ENCODE measurements at regions not wholly inside any gene's neighbourhood (a gene's known extent, or its start where the extent isn't known, plus 50 kb on each side); places are given as distances from the start of the nearest gene placed in this dataset.

DNA sequence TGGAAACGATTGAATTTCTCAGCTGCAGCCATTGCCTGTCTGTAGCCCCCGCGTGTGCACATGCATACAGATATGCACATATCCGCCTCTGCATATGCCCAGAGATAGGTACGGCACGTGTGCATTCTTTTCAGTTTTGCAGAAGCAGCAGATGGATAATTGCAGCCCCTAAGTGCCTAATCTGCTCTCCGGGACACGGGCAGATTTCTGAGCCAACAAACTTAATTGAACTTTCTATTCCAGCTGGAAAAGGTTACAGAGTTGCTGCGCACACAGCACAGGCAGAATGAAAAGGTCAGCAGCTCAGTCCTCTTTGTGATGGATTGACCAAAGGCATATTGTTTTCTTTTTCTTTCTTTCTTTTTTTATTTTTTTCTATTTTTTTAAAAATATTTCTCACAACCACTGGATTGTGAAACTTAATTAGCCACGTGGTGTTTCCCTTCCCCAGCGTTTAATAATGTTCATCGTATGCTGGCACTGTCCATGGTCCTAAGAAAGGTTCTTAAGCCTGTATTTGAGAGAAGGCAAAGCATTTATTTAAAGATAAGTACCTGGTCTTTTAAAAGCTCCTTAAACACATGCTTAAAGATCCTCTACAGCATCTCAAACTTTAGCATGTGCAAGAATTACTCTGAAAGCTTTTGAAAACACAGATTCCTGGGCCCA lies 270.2 kb upstream of the BRINP1 start:
- Histone ChIP-seq H3K9me3 (ENCODE audit: control insufficient read depth, insufficient read depth, low read length) (no peaks in the 10 kb centered on the region), H3K4me3 (ENCODE audit: low read length) (no peak overlapping the region), H3K4me1 (ENCODE audit: control insufficient read depth, low read length) (no peaks in the 10 kb centered on the region), H3K4me2 (ENCODE audit: low read length) (no peak overlapping the region), H3K27ac (ENCODE audit: low read depth, low read length) (no peak overlapping the region), H3K36me3 (ENCODE audit: control insufficient read depth, low read length) (no peaks in the 10 kb centered on the region), H3F3A (ENCODE audit: control insufficient read depth, insufficient read depth) (no peaks in the 10 kb centered on the region), H3K9me2 (replicated peaks; ENCODE audit: control insufficient read depth, low read length) (no peaks in the 10 kb centered on the region), H4K20me1 (ENCODE audit: control insufficient read depth, insufficient read depth, low read depth, low read length) (no peaks in the 10 kb centered on the region), H3K27me3 (ENCODE audit: control insufficient read depth, low read length) (no peaks in the 10 kb centered on the region), H3K79me2 (ENCODE audit: control insufficient read depth, low read length) (no peaks in the 10 kb centered on the region)
- TF ChIP-seq, protein P1, sequence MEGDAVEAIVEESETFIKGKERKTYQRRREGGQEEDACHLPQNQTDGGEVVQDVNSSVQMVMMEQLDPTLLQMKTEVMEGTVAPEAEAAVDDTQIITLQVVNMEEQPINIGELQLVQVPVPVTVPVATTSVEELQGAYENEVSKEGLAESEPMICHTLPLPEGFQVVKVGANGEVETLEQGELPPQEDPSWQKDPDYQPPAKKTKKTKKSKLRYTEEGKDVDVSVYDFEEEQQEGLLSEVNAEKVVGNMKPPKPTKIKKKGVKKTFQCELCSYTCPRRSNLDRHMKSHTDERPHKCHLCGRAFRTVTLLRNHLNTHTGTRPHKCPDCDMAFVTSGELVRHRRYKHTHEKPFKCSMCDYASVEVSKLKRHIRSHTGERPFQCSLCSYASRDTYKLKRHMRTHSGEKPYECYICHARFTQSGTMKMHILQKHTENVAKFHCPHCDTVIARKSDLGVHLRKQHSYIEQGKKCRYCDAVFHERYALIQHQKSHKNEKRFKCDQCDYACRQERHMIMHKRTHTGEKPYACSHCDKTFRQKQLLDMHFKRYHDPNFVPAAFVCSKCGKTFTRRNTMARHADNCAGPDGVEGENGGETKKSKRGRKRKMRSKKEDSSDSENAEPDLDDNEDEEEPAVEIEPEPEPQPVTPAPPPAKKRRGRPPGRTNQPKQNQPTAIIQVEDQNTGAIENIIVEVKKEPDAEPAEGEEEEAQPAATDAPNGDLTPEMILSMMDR (IDR thresholded peaks at IDR 0.05; ENCODE audit: low read depth, low read length, poor library complexity, severe bottlenecking), result no peak
- no peak for TF ChIP-seq EZH2phosphoT487 (IDR thresholded peaks at IDR 0.05; ENCODE audit: borderline replicate concordance, low read length)

DNA sequence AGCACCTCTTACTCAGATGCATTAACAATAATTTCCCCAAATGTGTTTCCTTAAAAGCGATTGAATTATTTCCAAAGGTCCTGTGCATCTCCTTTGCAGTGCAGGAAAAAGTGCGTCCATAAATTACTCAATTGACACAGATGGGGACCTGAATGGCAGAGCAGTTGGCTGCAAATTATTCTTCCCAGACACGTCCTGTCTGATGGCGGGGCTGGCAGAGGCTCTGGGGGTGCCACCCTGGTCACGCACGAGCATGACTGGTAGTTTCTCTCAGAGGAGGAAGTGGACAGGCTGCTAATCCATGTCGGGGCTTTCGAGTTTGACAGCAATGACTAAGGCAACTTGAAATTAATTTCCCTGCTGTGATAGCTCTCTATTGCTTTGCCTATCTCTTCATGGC lies 264.8 kb upstream of the BRINP1 start:
- Histone ChIP-seq H3K4me1 (ENCODE audit: control insufficient read depth, low read length) (no peaks in the 10 kb centered on the region), H4K20me1 (ENCODE audit: control insufficient read depth, insufficient read depth, low read depth, low read length) (no peaks in the 10 kb centered on the region), H3K36me3 (ENCODE audit: control insufficient read depth, low read length) (no peaks in the 10 kb centered on the region), H3K27me3 (ENCODE audit: control insufficient read depth, low read length) (no peaks in the 10 kb centered on the region), H3K9me2 (replicated peaks; ENCODE audit: control insufficient read depth, low read length) (no peaks in the 10 kb centered on the region), H3K9me3 (ENCODE audit: control insufficient read depth, insufficient read depth, low read length) (no peaks in the 10 kb centered on the region), H3K79me2 (ENCODE audit: control insufficient read depth, low read length) (no peaks in the 10 kb centered on the region), H3K27ac (ENCODE audit: low read depth, low read length) (no peak overlapping the region), H3K4me2 (ENCODE audit: low read length) (no peak overlapping the region), H3F3A (ENCODE audit: control insufficient read depth, insufficient read depth) (no peaks in the 10 kb centered on the region), H3K4me3 (ENCODE audit: low read length) (no peak overlapping the region)
- TF ChIP-seq EZH2phosphoT487 (IDR thresholded peaks at IDR 0.05; ENCODE audit: borderline replicate concordance, low read length), result no peak
- TF ChIP-seq, protein P1 (IDR thresholded peaks at IDR 0.05; ENCODE audit: low read depth, low read length, poor library complexity, severe bottlenecking), result no peak

DNA sequence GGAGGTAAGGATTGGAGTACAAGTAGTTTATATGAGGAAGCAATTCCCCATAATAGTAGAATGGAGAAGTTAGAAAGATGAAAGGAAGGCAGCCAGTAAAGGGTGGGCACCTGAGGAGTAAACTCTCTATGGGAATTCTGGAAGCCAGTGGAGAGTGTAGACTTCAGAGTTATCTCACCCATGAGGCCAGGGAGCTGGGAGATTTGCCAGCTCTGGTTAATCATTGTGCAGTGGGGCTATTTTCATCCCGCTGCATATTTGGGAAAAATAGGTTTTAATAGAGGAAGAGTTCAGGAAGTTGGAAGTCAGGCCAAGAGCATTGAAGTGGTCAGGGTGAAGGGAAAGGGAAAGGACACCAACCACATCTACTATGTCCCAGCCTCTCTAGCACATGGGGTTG lies 242.3 kb upstream of the BRINP1 start:
- no peak for TF ChIP-seq EZH2phosphoT487 (IDR thresholded peaks at IDR 0.05; ENCODE audit: borderline replicate concordance, low read length)
- TF ChIP-seq, protein P1 (IDR thresholded peaks at IDR 0.05; ENCODE audit: low read depth, low read length, poor library complexity, severe bottlenecking), result no peak
- H3K4me1 ChIP-seq (ENCODE audit: control insufficient read depth, low read length), result no peaks in the 10 kb centered on the region
- H3K4me2 ChIP-seq (ENCODE audit: low read length), result no peak overlapping the region
- no peaks in the 10 kb centered on the region for H3K9me2 ChIP-seq (replicated peaks; ENCODE audit: control insufficient read depth, low read length)
- no peaks in the 10 kb centered on the region for H3F3A ChIP-seq (ENCODE audit: control insufficient read depth, insufficient read depth)
- H3K4me3 ChIP-seq (ENCODE audit: low read length), result no peak overlapping the region
- H3K27ac ChIP-seq (ENCODE audit: low read depth, low read length), result no peak overlapping the region
- H3K9me3 ChIP-seq (ENCODE audit: control insufficient read depth, insufficient read depth, low read length), result no peaks in the 10 kb centered on the region
- peaks cover 5% of the 10 kb centered on the region; the same call in 1 of the 2 replicates for H3K27me3 ChIP-seq (ENCODE audit: control insufficient read depth, low read length)
- H4K20me1 ChIP-seq (ENCODE audit: control insufficient read depth, insufficient read depth, low read depth, low read length), result no peaks in the 10 kb centered on the region
- H3K79me2 ChIP-seq (ENCODE audit: control insufficient read depth, low read length), result no peaks in the 10 kb centered on the region
- no peaks in the 10 kb centered on the region for H3K36me3 ChIP-seq (ENCODE audit: control insufficient read depth, low read length)

Data from DOHH2 (cell line).